H9 (cell line): ENCODE measurements at regions not wholly inside any gene's neighbourhood (a gene's known extent, or its start where the extent isn't known, plus 50 kb on each side); places are given as distances from the start of the nearest gene placed in this dataset.

Experiments used
- DNase-seq: peaks from one replicate; pipeline ENCODE4 v3.0.0-alpha.2; 2017
- H2AFZ ChIP-seq: one replicate; pipeline ENCODE4 v1.6.1; 2013; ENCODE audit warnings: mild to moderate bottlenecking, low read length, control low read depth, moderate library complexity
- H2AK5ac ChIP-seq: 2 replicates; pipeline ENCODE4 v1.6.1; 2013; ENCODE audit warnings: low read length, control low read depth, mixed read lengths; ENCODE audit not compliant: insufficient read length
- H2BK120ac ChIP-seq: one replicate; pipeline ENCODE4 v1.6.1; 2013; ENCODE audit warnings: low read depth, mild to moderate bottlenecking, low read length, control low read depth, inconsistent platforms; ENCODE audit not compliant: poor library complexity, severe bottlenecking
- H2BK12ac ChIP-seq: 2 replicates; pipeline ENCODE4 v1.6.1; 2013; ENCODE audit warnings: low read length, control low read depth, mixed read lengths, low read depth; ENCODE audit not compliant: insufficient read length
- H2BK15ac ChIP-seq: 2 replicates; pipeline ENCODE4 v1.6.1; 2013; ENCODE audit warnings: low read depth, low read length, control low read depth
- H2BK20ac ChIP-seq: one replicate; pipeline ENCODE4 v1.6.1; 2013; ENCODE audit warnings: low read depth, mild to moderate bottlenecking, low read length, control low read depth, inconsistent platforms; ENCODE audit not compliant: poor library complexity, severe bottlenecking
- H2BK5ac ChIP-seq: 2 replicates; pipeline ENCODE4 v1.6.1; 2013; ENCODE audit warnings: low read length, control low read depth, mixed read lengths; ENCODE audit not compliant: insufficient read length
- H3K14ac ChIP-seq: 2 replicates; pipeline ENCODE4 v1.6.1; 2013; ENCODE audit warnings: low read length, control low read depth; ENCODE audit not compliant: insufficient read depth
- H3K18ac ChIP-seq: 2 replicates; pipeline ENCODE4 v1.6.1; 2013; ENCODE audit warnings: low read depth, mild to moderate bottlenecking, mixed read lengths, low read length, control low read depth; ENCODE audit not compliant: insufficient read length
- H3K23ac ChIP-seq: 2 replicates; pipeline ENCODE4 v1.6.1; 2013; ENCODE audit warnings: low read length, control low read depth, mixed read lengths, low read depth; ENCODE audit not compliant: insufficient read length
- H3K23me2 ChIP-seq: 2 replicates; pipeline ENCODE4 v1.6.1; 2013; ENCODE audit warnings: low read depth, mild to moderate bottlenecking, mixed read lengths, low read length, control low read depth; ENCODE audit not compliant: insufficient read length, poor library complexity, severe bottlenecking
- H3K27ac ChIP-seq: 2 replicates; pipeline ENCODE4 v1.5.1; 2013; ENCODE audit warnings: low read length, control low read depth, mixed read lengths, low read depth; ENCODE audit not compliant: insufficient read length
- H3K27me3 ChIP-seq: 2 replicates; pipeline ENCODE4 v1.6.1; 2013; ENCODE audit warnings: low read length, control low read depth, inconsistent platforms; ENCODE audit not compliant: insufficient read depth
- H3K4ac ChIP-seq: 2 replicates; pipeline ENCODE4 v1.6.1; 2013; ENCODE audit warnings: low read depth, mild to moderate bottlenecking, control low read depth, inconsistent platforms, low read length, moderate library complexity
- H3K4me1 ChIP-seq: 2 replicates; pipeline ENCODE4 v1.6.1; 2013; ENCODE audit warnings: low read length, control low read depth, inconsistent platforms; ENCODE audit not compliant: insufficient read depth
- H3K4me2 ChIP-seq: 2 replicates; pipeline ENCODE4 v1.6.1; 2013; ENCODE audit warnings: low read length, control low read depth, mixed read lengths; ENCODE audit not compliant: insufficient read length, insufficient read depth
- H3K56ac ChIP-seq: 2 replicates; pipeline ENCODE4 v1.6.1; 2013; ENCODE audit warnings: low read depth, mild to moderate bottlenecking, mixed read lengths, low read length, control low read depth; ENCODE audit not compliant: insufficient read length
- H3K79me1 ChIP-seq: 2 replicates; pipeline ENCODE4 v1.6.1; 2013; ENCODE audit warnings: low read depth, mild to moderate bottlenecking, moderate library complexity, low read length, control low read depth, inconsistent platforms; ENCODE audit not compliant: insufficient read depth, poor library complexity, severe bottlenecking
- H3K79me2 ChIP-seq: 2 replicates; pipeline ENCODE4 v1.6.1; 2013; ENCODE audit warnings: low read length, control low read depth, inconsistent platforms; ENCODE audit not compliant: insufficient read depth
- H3K9ac ChIP-seq: 2 replicates; pipeline ENCODE4 v1.6.1; 2013; ENCODE audit warnings: low read length, control low read depth, mixed read lengths; ENCODE audit not compliant: insufficient read length; ENCODE audit errors: extremely low read depth
- H3K9me3 ChIP-seq: one replicate; pipeline ENCODE4 v1.6.1; 2013; ENCODE audit warnings: low read depth, low read length, inconsistent platforms; ENCODE audit not compliant: control insufficient read depth
- H3T11ph ChIP-seq: one replicate; pipeline ENCODE4 v1.6.1; 2013; ENCODE audit warnings: mild to moderate bottlenecking, low read length, control low read depth, inconsistent platforms
- H4K20me1 ChIP-seq: one replicate; pipeline ENCODE4 v1.6.1; 2013; ENCODE audit not compliant: control insufficient read depth, insufficient read length, insufficient read depth
- H4K5ac ChIP-seq: 2 replicates; pipeline ENCODE4 v1.6.1; 2013; ENCODE audit warnings: low read depth, mild to moderate bottlenecking, mixed read lengths, low read length, control low read depth; ENCODE audit not compliant: insufficient read length
- H4K8ac ChIP-seq: replicated peaks from 2 replicates; pipeline ENCODE4 v1.6.1; 2013; ENCODE audit warnings: low read length, control low read depth, mixed read lengths, low read depth; ENCODE audit not compliant: insufficient read length
- H4K91ac ChIP-seq: 2 replicates; pipeline ENCODE4 v1.6.1; 2013; ENCODE audit warnings: low read depth, mild to moderate bottlenecking, moderate library complexity, mixed read lengths, low read length, control low read depth; ENCODE audit not compliant: insufficient read length
- H3K27ac Mint-ChIP-seq, 3 experiments: 2 replicates in 2 of 3; 3 replicates in 1 of 3; pipeline ENCODE4 v1.8.0; 2020 to 2021; ENCODE audit warnings: mixed read lengths in 3 of 3, mild to moderate bottlenecking in 1 of 3, moderate library complexity in 1 of 3
- H3K27me3 Mint-ChIP-seq: 2 replicates; pipeline ENCODE4 v1.8.0; 2021; ENCODE audit warnings: low read depth, mild to moderate bottlenecking, moderate library complexity, mixed read lengths
- H3K36me3 Mint-ChIP-seq, 3 experiments: 2 replicates in 2 of 3; 3 replicates in 1 of 3; pipeline ENCODE4 v1.8.0; 2020 to 2021; ENCODE audit warnings: low read depth in 3 of 3, mixed read lengths in 3 of 3; ENCODE audit not compliant: insufficient read depth in 1 of 3
- H3K4me1 Mint-ChIP-seq, 2 experiments: 2 replicates each; pipeline ENCODE4 v1.8.0; 2020; ENCODE audit warnings: mixed read lengths in 2 of 2
- H3K4me3 Mint-ChIP-seq, 2 experiments: 2 replicates in 1 of 2; 3 replicates in 1 of 2; pipeline ENCODE4 v1.8.0; 2020 to 2021; ENCODE audit warnings: mild to moderate bottlenecking in 2 of 2, mixed read lengths in 2 of 2, moderate library complexity in 1 of 2
- H3K9me3 Mint-ChIP-seq, 2 experiments: 2 replicates in 1 of 2; 3 replicates in 1 of 2; pipeline ENCODE4 v1.8.0; 2020; ENCODE audit warnings: mild to moderate bottlenecking in 2 of 2, mixed read lengths in 2 of 2, moderate library complexity in 1 of 2
- WGBS: extraction: QIAGEN DNeasy Blood & Tissue Kit; methylation state at CpG from one replicate; pipeline ENCODE4 v1.1.7; 2013; ENCODE audit warnings: missing lambda C conversion rate, low lambda C conversion rate, mixed read lengths; ENCODE audit not compliant: insufficient read length; ENCODE audit errors: extremely low coverage; 5-methylcytosine and 5-hydroxymethylcytosine counted together
- TF ChIP-seq, protein P1 (sequence below): fragments of 200-600 bp; sonication (generic); conservative IDR thresholded peaks from 3 replicates; pipeline ENCODE4 v1.8.0; 2021; ENCODE audit warnings: antibody characterized with exemption, mild to moderate bottlenecking

- H3K36me3 Mint-ChIP-seq, result no peaks in the 10 kb centered on the region
Measured at GRCh38 chr20:39318911-39319310, 356.8 kb downstream of the DHX35 start.

More at GRCh38 chr20:39318911-39319310, 356.8 kb downstream of the DHX35 start:
- no peak overlapping the region for H3T11ph ChIP-seq
- no peaks in the 10 kb centered on the region for H3K27me3 ChIP-seq
- no peak overlapping the region for H3K23ac ChIP-seq
- Mint-ChIP-seq H3K27ac (no peak overlapping the region), H3K27me3 (peaks cover 7% of the 10 kb centered on the region), H3K9me3 (no peaks in the 10 kb centered on the region), H3K4me1 (peaks cover 0 to 4% of the 10 kb centered on the region in 2 experiments; a peak in 2 of 4 replicates), H3K4me3 (no peak overlapping the region)
- no peaks in the 10 kb centered on the region for H3K9me3 ChIP-seq
- no peak overlapping the region for H2BK15ac ChIP-seq
- no peaks in the 10 kb centered on the region for H3K79me2 ChIP-seq
- no peak overlapping the region for H2BK5ac ChIP-seq
- no peaks in the 10 kb centered on the region for H3K23me2 ChIP-seq
- H2BK120ac ChIP-seq, result no peak overlapping the region
- H3K9ac ChIP-seq, result no peak overlapping the region
- H2AFZ ChIP-seq, result no peak overlapping the region
- DNase-seq, result no peak
- H3K4me2 ChIP-seq, result no peak overlapping the region
- H4K8ac ChIP-seq, result no peak overlapping the region
- H3K4me1 ChIP-seq, result no peaks in the 10 kb centered on the region
- H3K79me1 ChIP-seq, result no peaks in the 10 kb centered on the region
- H2BK12ac ChIP-seq, result no peak overlapping the region
- H2BK20ac ChIP-seq, result no peak overlapping the region
- H4K91ac ChIP-seq, result no peak overlapping the region
- H3K56ac ChIP-seq, result no peak overlapping the region
- no peak overlapping the region for H3K14ac ChIP-seq
- no peak overlapping the region for H3K18ac ChIP-seq
- no peak overlapping the region for H3K27ac ChIP-seq
- TF ChIP-seq, protein P1, sequence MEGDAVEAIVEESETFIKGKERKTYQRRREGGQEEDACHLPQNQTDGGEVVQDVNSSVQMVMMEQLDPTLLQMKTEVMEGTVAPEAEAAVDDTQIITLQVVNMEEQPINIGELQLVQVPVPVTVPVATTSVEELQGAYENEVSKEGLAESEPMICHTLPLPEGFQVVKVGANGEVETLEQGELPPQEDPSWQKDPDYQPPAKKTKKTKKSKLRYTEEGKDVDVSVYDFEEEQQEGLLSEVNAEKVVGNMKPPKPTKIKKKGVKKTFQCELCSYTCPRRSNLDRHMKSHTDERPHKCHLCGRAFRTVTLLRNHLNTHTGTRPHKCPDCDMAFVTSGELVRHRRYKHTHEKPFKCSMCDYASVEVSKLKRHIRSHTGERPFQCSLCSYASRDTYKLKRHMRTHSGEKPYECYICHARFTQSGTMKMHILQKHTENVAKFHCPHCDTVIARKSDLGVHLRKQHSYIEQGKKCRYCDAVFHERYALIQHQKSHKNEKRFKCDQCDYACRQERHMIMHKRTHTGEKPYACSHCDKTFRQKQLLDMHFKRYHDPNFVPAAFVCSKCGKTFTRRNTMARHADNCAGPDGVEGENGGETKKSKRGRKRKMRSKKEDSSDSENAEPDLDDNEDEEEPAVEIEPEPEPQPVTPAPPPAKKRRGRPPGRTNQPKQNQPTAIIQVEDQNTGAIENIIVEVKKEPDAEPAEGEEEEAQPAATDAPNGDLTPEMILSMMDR, result no peak
- no peak overlapping the region for H2AK5ac ChIP-seq
- no CpG with 5 or more reads among the region's 2 CpGs for WGBS
- H4K5ac ChIP-seq, result no peak overlapping the region
- no peak overlapping the region for H3K4ac ChIP-seq
- H4K20me1 ChIP-seq, result no peaks in the 10 kb centered on the region
